ENCODE measurements at regions not wholly inside any gene's neighbourhood (a gene's known extent, or its start where the extent isn't known, plus 50 kb on each side); places are given as distances from the start of the nearest gene placed in this dataset.
A peak's percentile ranks its signal among the peaks of the same experiment; 100 is the strongest.

GRCh38 chr5:102089883-102090282 is 206.2 kb downstream of the SLCO4C1 start:
- Histone ChIP-seq H2BK12ac (ENCODE audit: low read length) (no peak overlapping the region), H3K9ac (ENCODE audit: low read length) (no peak overlapping the region), H3K79me2 (ENCODE audit: control insufficient read depth, insufficient read depth, low read length, poor library complexity) (no peaks in the 10 kb centered on the region), H3K27ac (ENCODE audit: low read depth, low read length) (no peak overlapping the region), H3K9me3 (ENCODE audit: insufficient read depth, low read depth, low read length) (no peaks in the 10 kb centered on the region), H2AK5ac (ENCODE audit: low read length) (no peak overlapping the region), H3K4me3 (ENCODE audit: low read depth, low read length) (no peak overlapping the region), H2BK120ac (ENCODE audit: insufficient read depth, low read length, poor library complexity) (no peak overlapping the region), H3K36me3 (ENCODE audit: control insufficient read depth in 1 of 2, insufficient read depth in 2 of 2, low read length in 2 of 2) (no peaks in the 10 kb centered on the region), H3K27me3 (ENCODE audit: insufficient read depth, low read length) (no peaks in the 10 kb centered on the region), H3K18ac (ENCODE audit: low read length) (no peak overlapping the region), H2AFZ (ENCODE audit: insufficient read depth, low read length, poor library complexity) (no peak overlapping the region), H3K4me2 (ENCODE audit: low read length) (no peak overlapping the region), H2BK5ac (ENCODE audit: low read depth, low read length, poor library complexity) (no peak overlapping the region), H3K14ac (ENCODE audit: low read length) (no peak overlapping the region), H3K4ac (ENCODE audit: low read depth, low read length) (no peak overlapping the region), H4K91ac (ENCODE audit: low read depth, low read length) (no peak overlapping the region), H3K79me1 (ENCODE audit: low read length) (no peaks in the 10 kb centered on the region), H3K4me1 (ENCODE audit: control insufficient read depth in 1 of 2, insufficient read depth in 2 of 2, low read length in 2 of 2) (no peaks in the 10 kb centered on the region), H4K12ac (ENCODE audit: low read depth, low read length) (no peak overlapping the region), H3K23ac (ENCODE audit: low read length) (no peak overlapping the region), H4K8ac (ENCODE audit: low read depth, low read length) (no peak overlapping the region)
- whole genome bisulfite sequencing (ENCODE audit: extremely low coverage, insufficient coverage, insufficient read length) = no CpG with 5 or more reads among the region's 2 CpGs
- peak in 1 of 2 donors; percentile 40 for DNase-seq

DNA sequence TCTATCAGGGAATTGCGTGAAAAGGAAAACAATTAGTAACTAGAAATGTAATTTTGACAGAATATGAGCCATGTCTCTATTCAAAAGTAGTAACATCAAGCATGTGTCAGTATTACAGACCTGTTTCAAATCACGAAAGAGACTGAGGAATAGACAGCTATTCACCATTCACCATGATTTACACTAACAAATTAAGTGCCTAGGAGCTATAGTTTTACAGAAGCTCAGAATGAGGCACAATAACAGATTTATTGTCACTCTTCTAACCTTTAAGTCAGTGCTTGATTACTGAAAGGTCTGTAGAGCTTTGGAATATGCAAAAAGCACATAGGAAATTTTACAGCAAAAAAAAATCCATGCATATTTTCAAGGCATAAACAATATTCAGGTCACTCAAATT is 208.2 kb downstream of the SLCO4C1 start:
- Histone ChIP-seq H4K91ac (ENCODE audit: low read depth, low read length) (no peak overlapping the region), H3K9me3 (ENCODE audit: insufficient read depth, low read depth, low read length) (no peaks in the 10 kb centered on the region), H2BK12ac (ENCODE audit: low read length) (no peak overlapping the region), H2AFZ (ENCODE audit: insufficient read depth, low read length, poor library complexity) (no peak overlapping the region), H4K8ac (ENCODE audit: low read depth, low read length) (no peak overlapping the region), H3K27me3 (ENCODE audit: insufficient read depth, low read length) (no peaks in the 10 kb centered on the region), H3K27ac (ENCODE audit: low read depth, low read length) (no peak overlapping the region), H3K4me3 (ENCODE audit: low read depth, low read length) (no peak overlapping the region), H3K4me1 (ENCODE audit: control insufficient read depth in 1 of 2, insufficient read depth in 2 of 2, low read length in 2 of 2) (no peaks in the 10 kb centered on the region), H4K12ac (ENCODE audit: low read depth, low read length) (no peak overlapping the region), H3K9ac (ENCODE audit: low read length) (no peak overlapping the region), H3K18ac (ENCODE audit: low read length) (no peak overlapping the region), H3K14ac (ENCODE audit: low read length) (no peak overlapping the region), H2AK5ac (ENCODE audit: low read length) (no peak overlapping the region), H2BK5ac (ENCODE audit: low read depth, low read length, poor library complexity) (no peak overlapping the region), H3K4ac (ENCODE audit: low read depth, low read length) (no peak overlapping the region), H3K79me1 (ENCODE audit: low read length) (no peaks in the 10 kb centered on the region), H3K4me2 (ENCODE audit: low read length) (no peak overlapping the region), H3K36me3 (ENCODE audit: control insufficient read depth in 1 of 2, insufficient read depth in 2 of 2, low read length in 2 of 2) (no peaks in the 10 kb centered on the region), H3K79me2 (ENCODE audit: control insufficient read depth, insufficient read depth, low read length, poor library complexity) (no peaks in the 10 kb centered on the region), H3K23ac (ENCODE audit: low read length) (no peak overlapping the region), H2BK120ac (ENCODE audit: insufficient read depth, low read length, poor library complexity) (no peak overlapping the region)
- WGBS (ENCODE audit: extremely low coverage, insufficient coverage, insufficient read length) = no CpG with 5 or more reads among the region's 2 CpGs
- DNase-seq = no peak

- Histone ChIP-seq H4K91ac (ENCODE audit: low read depth, low read length) (no peak overlapping the region), H2AFZ (ENCODE audit: insufficient read depth, low read length, poor library complexity) (no peak overlapping the region), H2BK120ac (ENCODE audit: insufficient read depth, low read length, poor library complexity) (no peak overlapping the region), H3K4me2 (ENCODE audit: low read length) (no peak overlapping the region), H3K14ac (ENCODE audit: low read length) (no peak overlapping the region), H3K36me3 (ENCODE audit: control insufficient read depth in 1 of 2, insufficient read depth in 2 of 2, low read length in 2 of 2) (no peaks in the 10 kb centered on the region), H3K9me3 (ENCODE audit: insufficient read depth, low read depth, low read length) (peaks cover 3% of the 10 kb centered on the region), H4K12ac (ENCODE audit: low read depth, low read length) (no peak overlapping the region), H3K79me1 (ENCODE audit: low read length) (no peaks in the 10 kb centered on the region), H2BK5ac (ENCODE audit: low read depth, low read length, poor library complexity) (no peak overlapping the region), H3K18ac (ENCODE audit: low read length) (no peak overlapping the region), H3K27me3 (ENCODE audit: insufficient read depth, low read length) (no peaks in the 10 kb centered on the region), H4K8ac (ENCODE audit: low read depth, low read length) (no peak overlapping the region), H3K4me3 (ENCODE audit: low read depth, low read length) (no peak overlapping the region), H3K27ac (ENCODE audit: low read depth, low read length) (no peak overlapping the region), H3K4ac (ENCODE audit: low read depth, low read length) (no peak overlapping the region), H3K23ac (ENCODE audit: low read length) (no peak overlapping the region), H3K9ac (ENCODE audit: low read length) (no peak overlapping the region), H3K79me2 (ENCODE audit: control insufficient read depth, insufficient read depth, low read length, poor library complexity) (no peaks in the 10 kb centered on the region), H3K4me1 (ENCODE audit: control insufficient read depth in 1 of 2, insufficient read depth in 2 of 2, low read length in 2 of 2) (no peaks in the 10 kb centered on the region), H2AK5ac (ENCODE audit: low read length) (no peak overlapping the region), H2BK12ac (ENCODE audit: low read length) (no peak overlapping the region)
- WGBS (ENCODE audit: extremely low coverage, insufficient coverage, insufficient read length) = no CpG with 5 or more reads among the region's 1 CpG
- DNase-seq = no peak
These were observed 215.8 kb downstream of the SLCO4C1 start for GRCh38 chr5:102080288-102080687.

GRCh38 chr5:102077920-102078319 is 218.2 kb downstream of the SLCO4C1 start:
- peaks cover 3% of the 10 kb centered on the region for H3K9me3 ChIP-seq (ENCODE audit: insufficient read depth, low read depth, low read length)
- no peak overlapping the region for H2BK5ac ChIP-seq (ENCODE audit: low read depth, low read length, poor library complexity)
- H3K36me3 ChIP-seq (ENCODE audit: control insufficient read depth in 1 of 2, insufficient read depth in 2 of 2, low read length in 2 of 2) = no peaks in the 10 kb centered on the region
- H3K14ac ChIP-seq (ENCODE audit: low read length) = no peak overlapping the region
- H4K8ac ChIP-seq (ENCODE audit: low read depth, low read length) = no peak overlapping the region
- no peaks in the 10 kb centered on the region for H3K79me2 ChIP-seq (ENCODE audit: control insufficient read depth, insufficient read depth, low read length, poor library complexity)
- H3K4me3 ChIP-seq (ENCODE audit: low read depth, low read length) = no peak overlapping the region
- no peak overlapping the region for H2BK120ac ChIP-seq (ENCODE audit: insufficient read depth, low read length, poor library complexity)
- no peaks in the 10 kb centered on the region for H3K27me3 ChIP-seq (ENCODE audit: insufficient read depth, low read length)
- H2AFZ ChIP-seq (ENCODE audit: insufficient read depth, low read length, poor library complexity) = no peak overlapping the region
- H3K79me1 ChIP-seq (ENCODE audit: low read length) = no peaks in the 10 kb centered on the region
- no peak overlapping the region for H4K12ac ChIP-seq (ENCODE audit: low read depth, low read length)
- H3K23ac ChIP-seq (ENCODE audit: low read length) = no peak overlapping the region
- no peak overlapping the region for H2BK12ac ChIP-seq (ENCODE audit: low read length)
- H3K27ac ChIP-seq (ENCODE audit: low read depth, low read length) = no peak overlapping the region
- WGBS (ENCODE audit: extremely low coverage, insufficient coverage, insufficient read length) = no CpG with 5 or more reads among the region's 5 CpGs
- no peak overlapping the region for H3K9ac ChIP-seq (ENCODE audit: low read length)
- no peak overlapping the region for H3K4me2 ChIP-seq (ENCODE audit: low read length)
- no peaks in the 10 kb centered on the region for H3K4me1 ChIP-seq (ENCODE audit: control insufficient read depth in 1 of 2, insufficient read depth in 2 of 2, low read length in 2 of 2)
- no peak overlapping the region for H3K18ac ChIP-seq (ENCODE audit: low read length)
- no peak overlapping the region for H2AK5ac ChIP-seq (ENCODE audit: low read length)
- DNase-seq = no peak
- H3K4ac ChIP-seq (ENCODE audit: low read depth, low read length) = no peak overlapping the region
- H4K91ac ChIP-seq (ENCODE audit: low read depth, low read length) = no peak overlapping the region

All from trophoblast cell (in vitro differentiated cells and primary cell).